ENCODE measurements at regions not wholly inside any gene's neighbourhood (a gene's known extent, or its start where the extent isn't known, plus 50 kb on each side); places are given as distances from the start of the nearest gene placed in this dataset.

GRCh38 chr16:55061126-55061525, 130.5 kb downstream of the IRX5 start:
- no peak for TF ChIP-seq CTCF (conservative IDR thresholded peaks at IDR 0.05)
- no peak for TF ChIP-seq EZH2 (IDR thresholded peaks at IDR 0.05; ENCODE audit: low read depth)
